ENCODE measurements at regions not wholly inside any gene's neighbourhood (a gene's known extent, or its start where the extent isn't known, plus 50 kb on each side); places are given as distances from the start of the nearest gene placed in this dataset.

GRCh38 chr5:174336479-174336878, 291.0 kb downstream of the NSG2 start:
- DNase-seq (ENCODE audit: low read depth), result no peak

GRCh38 chr5:174337276-174338184, 292.0 kb downstream of the NSG2 start:
- DNase-seq (ENCODE audit: low read depth), result no peak

GRCh38 chr5:174338185-174339010, 292.9 kb downstream of the NSG2 start:
- DNase-seq (ENCODE audit: low read depth), result no peak

- DNase-seq (ENCODE audit: low read depth), result no peak
These were observed 293.6 kb downstream of the NSG2 start for GRCh38 chr5:174339130-174339529.

- DNase-seq (ENCODE audit: low read depth), result no peak
These were observed 294.7 kb downstream of the NSG2 start for GRCh38 chr5:174340226-174340625.

GRCh38 chr5:174342696-174343095, 297.2 kb downstream of the NSG2 start:
- DNase-seq (ENCODE audit: low read depth), result no peak

GRCh38 chr5:174343826-174344225, 298.3 kb downstream of the NSG2 start:
- no peak for DNase-seq (ENCODE audit: low read depth)

- DNase-seq (ENCODE audit: low read depth), result no peak
These were observed 298.8 kb downstream of the NSG2 start for GRCh38 chr5:174344335-174344734.

- DNase-seq (ENCODE audit: low read depth), result no peak
These were observed 301.7 kb downstream of the NSG2 start for GRCh38 chr5:174347183-174347582.

- DNase-seq (ENCODE audit: low read depth), result no peak
These were observed 302.9 kb downstream of the NSG2 start for GRCh38 chr5:174348311-174348981.

GRCh38 chr5:174352681-174353080, 307.2 kb downstream of the NSG2 start:
- no peak for DNase-seq (ENCODE audit: low read depth)

- DNase-seq (ENCODE audit: low read depth), result no peak
These were observed 309.1 kb downstream of the NSG2 start for GRCh38 chr5:174354571-174354970.

- DNase-seq (ENCODE audit: low read depth), result no peak
These were observed 309.7 kb downstream of the NSG2 start for GRCh38 chr5:174355208-174355612.

- no peak for DNase-seq (ENCODE audit: low read depth)
These were observed 310.5 kb downstream of the NSG2 start for GRCh38 chr5:174355995-174356394.

GRCh38 chr5:174356536-174356935, 311.0 kb downstream of the NSG2 start:
- DNase-seq (ENCODE audit: low read depth), result no peak

GRCh38 chr5:174358276-174358675, 312.8 kb downstream of the NSG2 start:
- no peak for DNase-seq (ENCODE audit: low read depth)

- DNase-seq (ENCODE audit: low read depth), result no peak
These were observed 313.6 kb downstream of the NSG2 start for GRCh38 chr5:174359071-174359470.

GRCh38 chr5:174362514-174362913, 317.0 kb downstream of the NSG2 start:
- no peak for DNase-seq (ENCODE audit: low read depth)

- DNase-seq (ENCODE audit: low read depth), result no peak
These were observed 318.4 kb downstream of the NSG2 start for GRCh38 chr5:174363934-174364333.

GRCh38 chr5:174364676-174365075, 319.2 kb downstream of the NSG2 start:
- DNase-seq (ENCODE audit: low read depth), result no peak

- no peak for DNase-seq (ENCODE audit: low read depth)
These were observed 326.1 kb downstream of the NSG2 start for GRCh38 chr5:174371600-174372094.

- DNase-seq (ENCODE audit: low read depth), result no peak
These were observed 328.7 kb downstream of the NSG2 start for GRCh38 chr5:174374206-174374605.

Measured in T-helper 22 cell (primary cell).